IMR-90 (cell line): ENCODE measurements at regions not wholly inside any gene's neighbourhood (a gene's known extent, or its start where the extent isn't known, plus 50 kb on each side); places are given as distances from the start of the nearest gene placed in this dataset.

ENCODE experiments used
- CHD1 ChIP-seq: IDR thresholded peaks from 2 replicates; pipeline ENCODE4 v1.6.1; 2012; ENCODE audit warnings: low read depth, low read length, improper control_type of control experiment
- NFE2L2 ChIP-seq: fragments of 150-350 bp; IDR thresholded peaks from 2 replicates; pipeline ENCODE4 v1.6.1; 2016; ENCODE audit warnings: low read depth, mild to moderate bottlenecking, low read length
- POLR2A ChIP-seq: IDR thresholded peaks from 2 replicates; pipeline ENCODE4 v1.6.1; 2012; ENCODE audit warnings: mild to moderate bottlenecking, low read depth, low read length
- RAD21 ChIP-seq: IDR thresholded peaks from 2 replicates; pipeline ENCODE4 v1.6.1; 2012; ENCODE audit warnings: low read length, improper control_type of control experiment
- RCOR1 ChIP-seq: IDR thresholded peaks from 2 replicates; pipeline ENCODE4 v1.6.1; 2012; ENCODE audit warnings: mild to moderate bottlenecking, low read length, improper control_type of control experiment; ENCODE audit not compliant: insufficient replicate concordance
- RFX5 ChIP-seq: IDR thresholded peaks from 2 replicates; pipeline ENCODE4 v1.8.0; 2012; ENCODE audit warnings: low read depth, mild to moderate bottlenecking, low read length, moderate library complexity
- SMC3 ChIP-seq: fragments of 150-350 bp; IDR thresholded peaks from 2 replicates; pipeline ENCODE4 v1.6.1; 2016; ENCODE audit warnings: low read depth, mild to moderate bottlenecking, antibody characterized with exemption, low read length, moderate library complexity
- TF ChIP-seq, protein P1 (sequence below): conservative IDR thresholded peaks from 2 replicates; pipeline ENCODE4 v1.5.1; 2012; ENCODE audit warnings: mild to moderate bottlenecking, low read depth, low read length, improper control_type of control experiment

GRCh38 chr13:111410232-111411021, 90.0 kb downstream of the TEX29 start:
- TF ChIP-seq NFE2L2 (no peak), RFX5 (no peak), POLR2A (no peak), RCOR1 (no peak), CHD1 (no peak), RAD21 (no peak), SMC3 (no peak)
- TF ChIP-seq, protein P1, sequence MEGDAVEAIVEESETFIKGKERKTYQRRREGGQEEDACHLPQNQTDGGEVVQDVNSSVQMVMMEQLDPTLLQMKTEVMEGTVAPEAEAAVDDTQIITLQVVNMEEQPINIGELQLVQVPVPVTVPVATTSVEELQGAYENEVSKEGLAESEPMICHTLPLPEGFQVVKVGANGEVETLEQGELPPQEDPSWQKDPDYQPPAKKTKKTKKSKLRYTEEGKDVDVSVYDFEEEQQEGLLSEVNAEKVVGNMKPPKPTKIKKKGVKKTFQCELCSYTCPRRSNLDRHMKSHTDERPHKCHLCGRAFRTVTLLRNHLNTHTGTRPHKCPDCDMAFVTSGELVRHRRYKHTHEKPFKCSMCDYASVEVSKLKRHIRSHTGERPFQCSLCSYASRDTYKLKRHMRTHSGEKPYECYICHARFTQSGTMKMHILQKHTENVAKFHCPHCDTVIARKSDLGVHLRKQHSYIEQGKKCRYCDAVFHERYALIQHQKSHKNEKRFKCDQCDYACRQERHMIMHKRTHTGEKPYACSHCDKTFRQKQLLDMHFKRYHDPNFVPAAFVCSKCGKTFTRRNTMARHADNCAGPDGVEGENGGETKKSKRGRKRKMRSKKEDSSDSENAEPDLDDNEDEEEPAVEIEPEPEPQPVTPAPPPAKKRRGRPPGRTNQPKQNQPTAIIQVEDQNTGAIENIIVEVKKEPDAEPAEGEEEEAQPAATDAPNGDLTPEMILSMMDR: no peak
